Type B pancreatic cell (in vitro differentiated cells): ENCODE measurements at regions not wholly inside any gene's neighbourhood (a gene's known extent, or its start where the extent isn't known, plus 50 kb on each side); places are given as distances from the start of the nearest gene placed in this dataset.

Experiments
- DNase-seq: peaks from one replicate; pipeline ENCODE4 v3.0.0; 2021; ENCODE audit warnings: mixed read lengths; ENCODE audit not compliant: unreplicated experiment; ENCODE audit errors: extremely low spot score
- H3K27ac Mint-ChIP-seq: 2 replicates; pipeline ENCODE4 v1.8.0; 2021; ENCODE audit warnings: mild to moderate bottlenecking, mixed read lengths
- H3K27me3 Mint-ChIP-seq: 2 replicates; pipeline ENCODE4 v1.8.0; 2021; ENCODE audit warnings: mixed read lengths
- H3K36me3 Mint-ChIP-seq: 2 replicates; pipeline ENCODE4 v1.8.0; 2021; ENCODE audit warnings: mixed read lengths
- H3K4me1 Mint-ChIP-seq: one replicate; pipeline ENCODE4 v1.8.0; 2021; ENCODE audit warnings: mixed read lengths; ENCODE audit not compliant: unreplicated experiment
- H3K4me3 Mint-ChIP-seq: 2 replicates; pipeline ENCODE4 v1.8.0; 2021; ENCODE audit warnings: mild to moderate bottlenecking, mixed read lengths
- H3K9me3 Mint-ChIP-seq: 2 replicates; pipeline ENCODE4 v1.8.0; 2021; ENCODE audit warnings: mixed read lengths
- CTCF ChIP-seq: fragments of 200-600 bp; sonication (generic); conservative IDR thresholded peaks from 2 replicates; pipeline ENCODE4 v1.5.0; 2021; ENCODE audit warnings: antibody characterized with exemption, mild to moderate bottlenecking

DNA sequence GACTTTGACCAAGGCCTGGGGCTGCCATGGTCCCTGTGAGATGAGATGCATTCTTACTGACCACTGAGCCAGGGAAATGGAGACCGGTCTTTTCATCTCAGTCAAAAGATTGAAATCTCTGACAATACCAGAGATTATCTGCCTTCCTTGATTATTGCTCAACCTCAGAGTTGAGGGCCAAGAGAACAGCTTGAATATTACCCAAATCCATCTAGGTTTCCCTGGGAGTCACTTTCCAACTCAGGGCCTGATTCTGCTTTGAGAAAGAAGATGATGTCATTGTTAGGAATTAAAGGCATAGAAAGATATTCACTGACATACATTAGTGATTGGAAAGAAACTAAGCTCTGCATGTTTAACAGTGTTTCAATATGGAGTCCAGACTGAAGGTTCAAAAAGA lies 515.9 kb upstream of the TBX3 start:
- Mint-ChIP-seq H3K4me1 (peaks cover 46% of the 10 kb centered on the region), H3K36me3 (no peaks in the 10 kb centered on the region), H3K4me3 (no peak overlapping the region), H3K27ac (no peak overlapping the region), H3K27me3 (no peaks in the 10 kb centered on the region), H3K9me3 (no peaks in the 10 kb centered on the region)
- TF ChIP-seq CTCF = no peak
- DNase-seq = no peak

- no peaks in the 10 kb centered on the region for H3K36me3 Mint-ChIP-seq
- H3K27ac Mint-ChIP-seq = no peak overlapping the region
- H3K27me3 Mint-ChIP-seq = no peaks in the 10 kb centered on the region
- peaks cover 37% of the 10 kb centered on the region for H3K4me1 Mint-ChIP-seq
- H3K9me3 Mint-ChIP-seq = no peaks in the 10 kb centered on the region
- no peak for TF ChIP-seq CTCF
- no peak overlapping the region for H3K4me3 Mint-ChIP-seq
- DNase-seq = no peak
These were observed 510.9 kb upstream of the TBX3 start for GRCh38 chr12:115194857-115195256.

DNA sequence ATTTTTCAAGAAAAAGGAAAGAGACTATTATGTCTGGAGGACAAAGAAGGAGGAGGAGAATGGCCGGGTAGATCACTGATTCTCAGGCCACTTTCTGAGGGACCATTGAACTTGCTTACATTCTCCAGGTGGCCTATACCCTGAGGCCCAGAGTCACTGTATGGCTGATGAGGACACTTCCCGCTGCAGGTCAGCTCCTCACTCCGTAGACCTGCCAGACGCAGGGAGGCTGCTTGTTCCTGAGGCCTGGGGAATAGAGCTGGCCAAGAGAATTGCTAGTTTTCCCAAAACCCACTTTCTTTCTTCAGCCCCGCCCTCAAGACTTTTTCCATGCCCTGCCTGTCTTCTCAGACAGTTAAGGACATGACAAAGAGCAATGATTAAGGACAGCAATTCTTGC lies 510.5 kb upstream of the TBX3 start:
- no peaks in the 10 kb centered on the region for H3K9me3 Mint-ChIP-seq
- DNase-seq = no peak
- H3K27me3 Mint-ChIP-seq = no peaks in the 10 kb centered on the region
- H3K27ac Mint-ChIP-seq = no peak overlapping the region
- H3K4me1 Mint-ChIP-seq = peaks cover 36% of the 10 kb centered on the region
- H3K4me3 Mint-ChIP-seq = no peak overlapping the region
- TF ChIP-seq CTCF = no peak
- no peaks in the 10 kb centered on the region for H3K36me3 Mint-ChIP-seq

- H3K4me1 Mint-ChIP-seq = peaks cover 17% of the 10 kb centered on the region
- no peaks in the 10 kb centered on the region for H3K27me3 Mint-ChIP-seq
- H3K36me3 Mint-ChIP-seq = no peaks in the 10 kb centered on the region
- no peaks in the 10 kb centered on the region for H3K9me3 Mint-ChIP-seq
- no peak for TF ChIP-seq CTCF
- H3K4me3 Mint-ChIP-seq = no peak overlapping the region
- no peak overlapping the region for H3K27ac Mint-ChIP-seq
- DNase-seq = no peak
These were observed 507.4 kb upstream of the TBX3 start for GRCh38 chr12:115191342-115191741.

- H3K36me3 Mint-ChIP-seq = no peaks in the 10 kb centered on the region
- no peaks in the 10 kb centered on the region for H3K9me3 Mint-ChIP-seq
- no peak overlapping the region for H3K27ac Mint-ChIP-seq
- no peaks in the 10 kb centered on the region for H3K27me3 Mint-ChIP-seq
- peaks cover 17% of the 10 kb centered on the region for H3K4me1 Mint-ChIP-seq
- H3K4me3 Mint-ChIP-seq = no peak overlapping the region
- DNase-seq = no peak
- no peak for TF ChIP-seq CTCF
These were observed 506.2 kb upstream of the TBX3 start for GRCh38 chr12:115190010-115190770.

DNA sequence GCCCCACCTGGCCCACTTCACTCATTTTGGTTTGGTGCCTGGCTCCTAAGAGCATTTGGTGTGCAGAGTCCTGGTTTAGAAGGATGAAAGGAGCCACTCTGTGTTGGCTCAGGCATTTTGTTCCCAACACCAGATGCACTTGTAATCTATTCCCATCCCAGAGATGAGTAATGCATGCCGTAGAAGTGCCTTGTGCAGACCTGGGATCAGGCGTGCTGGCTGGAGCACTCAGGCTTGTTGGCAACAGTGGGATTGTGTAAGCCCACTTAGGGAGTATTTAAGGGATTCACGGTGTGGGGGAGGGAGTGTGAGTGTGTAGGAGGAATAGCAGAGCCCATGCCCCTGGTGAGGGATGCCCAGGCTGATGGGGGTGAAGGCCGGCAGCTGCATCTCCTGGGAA lies 501.5 kb upstream of the TBX3 start:
- Mint-ChIP-seq H3K27me3 (no peaks in the 10 kb centered on the region), H3K9me3 (peaks cover 3% of the 10 kb centered on the region), H3K4me1 (peaks cover 10% of the 10 kb centered on the region), H3K27ac (no peak overlapping the region), H3K4me3 (no peak overlapping the region), H3K36me3 (no peaks in the 10 kb centered on the region)
- no peak for DNase-seq
- no peak for TF ChIP-seq CTCF
